Neuronal stem cell (in vitro differentiated cells): ENCODE measurements at regions not wholly inside any gene's neighbourhood (a gene's known extent, or its start where the extent isn't known, plus 50 kb on each side); places are given as distances from the start of the nearest gene placed in this dataset.

Experiments
- DNase-seq: peaks from one replicate; pipeline ENCODE4 v3.0.0-alpha.2; 2013; ENCODE audit warnings: low spot score
- H2AFZ ChIP-seq: one replicate; pipeline ENCODE4 v1.6.1; 2013; ENCODE audit warnings: mild to moderate bottlenecking, low read length, inconsistent platforms
- H2AK5ac ChIP-seq: 2 replicates; pipeline ENCODE4 v1.6.1; 2013; ENCODE audit warnings: low read depth, mild to moderate bottlenecking, inconsistent platforms, low read length, moderate library complexity, mixed read lengths
- H2BK120ac ChIP-seq: 2 replicates; pipeline ENCODE4 v1.6.1; 2013; ENCODE audit warnings: low read depth, mild to moderate bottlenecking, inconsistent platforms, low read length, moderate library complexity, mixed read lengths
- H2BK12ac ChIP-seq: one replicate; pipeline ENCODE4 v1.6.1; 2013; ENCODE audit warnings: low read length, inconsistent platforms
- H2BK15ac ChIP-seq: 2 replicates; pipeline ENCODE4 v1.6.1; 2013; ENCODE audit warnings: mild to moderate bottlenecking, low read length, inconsistent platforms, mixed read lengths
- H2BK5ac ChIP-seq: one replicate; pipeline ENCODE4 v1.6.1; 2013; ENCODE audit warnings: inconsistent platforms, mild to moderate bottlenecking, low read length, moderate library complexity
- H3K14ac ChIP-seq: one replicate; pipeline ENCODE4 v1.6.1; 2013; ENCODE audit warnings: low read length, inconsistent platforms
- H3K18ac ChIP-seq: 2 replicates; pipeline ENCODE4 v1.6.1; 2013; ENCODE audit warnings: low read length, inconsistent platforms
- H3K23ac ChIP-seq: 2 replicates; pipeline ENCODE4 v1.6.1; 2013; ENCODE audit warnings: low read depth, mild to moderate bottlenecking, mixed read lengths, low read length, inconsistent platforms; ENCODE audit not compliant: poor library complexity
- H3K27ac ChIP-seq: replicated peaks from 3 replicates; pipeline ENCODE4 v1.5.1; 2013; ENCODE audit warnings: low read length, inconsistent platforms
- H3K27me3 ChIP-seq, 3 experiments: 2 replicates each; pipeline ENCODE4 v1.6.1; 2013; ENCODE audit warnings: low read length in 3 of 3, mild to moderate bottlenecking in 2 of 3, inconsistent platforms in 1 of 3, low read depth in 1 of 3, mixed read lengths in 1 of 3, moderate library complexity in 1 of 3; ENCODE audit not compliant: control insufficient read depth in 3 of 3, insufficient read depth in 3 of 3
- H3K36me3 ChIP-seq, 2 donors: replicated peaks in 1 of 2; 2 replicates each; pipeline ENCODE4 v1.6.1; 2013; ENCODE audit warnings: low read length in 2 of 2; ENCODE audit not compliant: control insufficient read depth in 2 of 2, insufficient read depth in 2 of 2
- H3K4ac ChIP-seq: 2 replicates; pipeline ENCODE4 v1.6.1; 2013; ENCODE audit warnings: inconsistent platforms, mild to moderate bottlenecking, low read length, moderate library complexity
- H3K4me1 ChIP-seq, 2 donors: 1 replicate in 1 of 2; 2 replicates in 1 of 2; pipeline ENCODE4 v1.6.1; 2013; ENCODE audit warnings: low read length in 2 of 2, low read depth in 1 of 2; ENCODE audit not compliant: control insufficient read depth in 2 of 2, insufficient read depth in 1 of 2
- H3K4me2 ChIP-seq: one replicate; pipeline ENCODE4 v1.6.1; 2013; ENCODE audit warnings: mild to moderate bottlenecking, low read length, inconsistent platforms; ENCODE audit not compliant: insufficient read depth, poor library complexity, severe bottlenecking
- H3K4me3 ChIP-seq, 2 donors: 2 replicates each; pipeline ENCODE4 v1.5.1; 2013; ENCODE audit warnings: low read length in 2 of 2, mild to moderate bottlenecking in 2 of 2, inconsistent platforms in 1 of 2, moderate library complexity in 1 of 2
- H3K79me1 ChIP-seq: one replicate; pipeline ENCODE4 v1.6.1; 2013; ENCODE audit warnings: low read depth, mild to moderate bottlenecking, inconsistent platforms, low read length, moderate library complexity
- H3K9ac ChIP-seq: one replicate; pipeline ENCODE4 v1.6.1; 2013; ENCODE audit warnings: mild to moderate bottlenecking, low read depth, low read length, inconsistent platforms; ENCODE audit not compliant: poor library complexity
- H3K9me3 ChIP-seq, 2 donors: replicated peaks in 1 of 2; 2 replicates each; pipeline versions ENCODE3 to v1.6.1; 2013; ENCODE audit warnings: low read length in 2 of 2, mild to moderate bottlenecking in 2 of 2, inconsistent platforms in 1 of 2, low read depth in 1 of 2, mixed read lengths in 1 of 2, moderate library complexity in 1 of 2; ENCODE audit not compliant: control insufficient read depth in 2 of 2, insufficient read depth in 1 of 2
- H4K8ac ChIP-seq: one replicate; pipeline ENCODE4 v1.6.1; 2013; ENCODE audit warnings: low read depth, mild to moderate bottlenecking, inconsistent platforms, low read length, moderate library complexity
- H4K91ac ChIP-seq: one replicate; pipeline ENCODE4 v1.6.1; 2013; ENCODE audit warnings: low read length, low read depth, mild to moderate bottlenecking, inconsistent platforms; ENCODE audit not compliant: poor library complexity
- WGBS, 2 donors: extraction: QIAGEN DNeasy Blood & Tissue Kit; methylation state at CpG; one replicate each; pipeline ENCODE4 v1.1.7; 2013; ENCODE audit warnings: missing lambda C conversion rate in 2 of 2, mixed read lengths in 1 of 2; ENCODE audit not compliant: insufficient read length in 2 of 2, insufficient replicate concordance in 1 of 2; ENCODE audit errors: extremely low coverage in 2 of 2; 5-methylcytosine and 5-hydroxymethylcytosine counted together

DNA sequence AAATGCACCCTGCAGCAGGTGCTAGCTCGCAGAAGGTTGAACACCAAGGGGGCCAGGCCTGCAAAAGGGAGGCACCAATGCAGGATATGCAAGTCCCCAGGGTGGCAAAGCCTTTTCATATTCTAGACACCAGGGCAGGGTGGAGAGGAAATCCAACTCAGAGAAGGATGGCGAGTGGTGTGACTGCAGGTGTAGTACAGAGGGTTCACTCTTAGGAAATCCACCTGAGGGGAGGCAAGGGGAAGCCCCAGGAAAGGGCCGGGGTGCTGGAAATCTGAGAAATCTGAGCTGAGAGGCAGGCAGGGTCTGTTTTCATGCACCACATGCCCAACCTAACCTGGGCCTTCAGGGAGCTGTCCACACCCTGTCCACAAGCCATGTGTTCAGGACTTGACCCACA, 163.2 kb upstream of the CTTNBP2NL start:
- Histone ChIP-seq H2BK15ac (no peak overlapping the region), H3K4ac (no peak overlapping the region), H3K79me1 (no peaks in the 10 kb centered on the region), H3K9me3 (peaks cover 0 to 2% of the 10 kb centered on the region in 2 donors), H2AK5ac (peak overlapping the region; percentile 27), H2BK5ac (no peak overlapping the region), H2AFZ (no peak overlapping the region), H3K27ac (no peak overlapping the region), H3K36me3 (no peaks in the 10 kb centered on the region), H3K4me1 (no peaks in the 10 kb centered on the region), H3K4me2 (no peak overlapping the region), H2BK12ac (no peak overlapping the region), H3K9ac (no peak overlapping the region), H2BK120ac (no peak overlapping the region), H4K91ac (no peak overlapping the region), H3K23ac (no peak overlapping the region), H3K18ac (no peak overlapping the region), H3K4me3 (no peak overlapping the region), H3K27me3 (no peaks in the 10 kb centered on the region), H3K14ac (no peak overlapping the region), H4K8ac (no peak overlapping the region)
- no CpG with 5 or more reads among the region's 3 CpGs for WGBS, 2 donors
- no peak for DNase-seq

DNA sequence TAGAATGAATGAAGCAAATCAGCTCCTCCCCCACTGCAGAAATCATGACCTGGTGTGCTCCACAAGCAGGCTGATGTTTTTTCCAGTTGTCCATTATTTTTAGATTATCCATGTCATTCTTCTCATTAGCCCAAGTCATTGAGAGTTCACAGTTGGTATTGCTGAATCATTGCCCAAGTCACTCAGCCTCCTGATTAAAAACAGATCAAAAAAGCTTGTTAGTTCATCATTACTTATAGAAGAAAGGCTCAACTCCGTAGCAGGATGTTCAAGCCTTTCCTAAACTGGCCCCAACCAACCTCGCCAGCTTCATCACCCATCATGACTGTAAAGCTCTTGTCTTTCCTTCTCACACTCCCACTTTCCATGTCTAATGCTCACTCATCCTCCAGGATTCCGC, 161.3 kb upstream of the CTTNBP2NL start:
- no peak overlapping the region for H3K27ac ChIP-seq
- no peak overlapping the region for H2AFZ ChIP-seq
- no peaks in the 10 kb centered on the region for H3K4me1 ChIP-seq
- no peak overlapping the region for H3K9ac ChIP-seq
- H3K18ac ChIP-seq = no peak overlapping the region
- H2BK120ac ChIP-seq = no peak overlapping the region
- no peak overlapping the region for H2BK5ac ChIP-seq
- peaks cover 0 to 2% of the 10 kb centered on the region in 2 donors for H3K9me3 ChIP-seq
- H3K4me3 ChIP-seq = no peak overlapping the region
- no peaks in the 10 kb centered on the region for H3K27me3 ChIP-seq
- no peak overlapping the region for H3K14ac ChIP-seq
- H4K91ac ChIP-seq = no peak overlapping the region
- WGBS, 2 donors = no CpG with 5 or more reads among the region's 3 CpGs
- no peak overlapping the region for H2BK15ac ChIP-seq
- H4K8ac ChIP-seq = no peak overlapping the region
- no peak overlapping the region for H3K4me2 ChIP-seq
- no peak overlapping the region for H3K4ac ChIP-seq
- H3K23ac ChIP-seq = no peak overlapping the region
- H3K36me3 ChIP-seq = no peaks in the 10 kb centered on the region
- H2BK12ac ChIP-seq = no peak overlapping the region
- no peak for DNase-seq
- no peaks in the 10 kb centered on the region for H3K79me1 ChIP-seq
- no peak overlapping the region for H2AK5ac ChIP-seq

DNA sequence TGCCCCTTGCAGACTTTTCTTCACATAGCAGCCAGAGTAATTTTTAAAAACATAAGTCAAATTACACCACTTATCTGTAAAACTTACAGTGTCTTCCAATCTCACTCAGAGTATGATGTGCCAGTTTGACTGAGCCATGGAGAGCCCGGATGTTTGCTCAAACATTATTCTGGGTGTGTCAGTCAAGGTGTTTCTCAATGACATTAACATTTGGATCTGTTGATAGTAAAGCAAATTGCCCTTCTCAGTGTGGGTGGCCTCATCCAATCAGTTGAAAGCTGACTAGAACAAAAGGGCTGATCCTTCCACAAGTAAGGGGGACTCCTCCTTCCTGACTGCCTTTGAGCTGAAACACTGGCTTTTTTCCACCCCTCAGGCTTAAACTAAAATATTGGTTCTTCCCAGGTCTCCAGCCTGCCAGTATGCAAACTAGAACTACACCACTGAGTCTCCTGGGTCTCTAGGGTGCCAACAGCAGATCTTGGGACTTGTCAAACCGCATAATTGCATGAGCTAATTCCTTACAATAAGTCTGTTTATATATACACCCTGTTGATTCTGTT, 157.9 kb upstream of the CTTNBP2NL start:
- no peak for DNase-seq
- no peak overlapping the region for H2AK5ac ChIP-seq
- H3K27me3 ChIP-seq = no peaks in the 10 kb centered on the region
- H4K8ac ChIP-seq = no peak overlapping the region
- H3K18ac ChIP-seq = no peak overlapping the region
- no peak overlapping the region for H3K4me2 ChIP-seq
- H2BK5ac ChIP-seq = no peak overlapping the region
- no peaks in the 10 kb centered on the region for H3K4me1 ChIP-seq
- no peaks in the 10 kb centered on the region for H3K36me3 ChIP-seq
- no peak overlapping the region for H2AFZ ChIP-seq
- H3K9me3 ChIP-seq = no peaks in the 10 kb centered on the region
- no peak overlapping the region for H3K23ac ChIP-seq
- H2BK120ac ChIP-seq = no peak overlapping the region
- no CpG with 5 or more reads among the region's 2 CpGs for WGBS, 2 donors
- no peaks in the 10 kb centered on the region for H3K79me1 ChIP-seq
- no peak overlapping the region for H3K14ac ChIP-seq
- no peak overlapping the region for H3K4me3 ChIP-seq
- H4K91ac ChIP-seq = no peak overlapping the region
- no peak overlapping the region for H3K9ac ChIP-seq
- H3K27ac ChIP-seq = no peak overlapping the region
- H2BK12ac ChIP-seq = no peak overlapping the region
- H2BK15ac ChIP-seq = no peak overlapping the region
- no peak overlapping the region for H3K4ac ChIP-seq

DNA sequence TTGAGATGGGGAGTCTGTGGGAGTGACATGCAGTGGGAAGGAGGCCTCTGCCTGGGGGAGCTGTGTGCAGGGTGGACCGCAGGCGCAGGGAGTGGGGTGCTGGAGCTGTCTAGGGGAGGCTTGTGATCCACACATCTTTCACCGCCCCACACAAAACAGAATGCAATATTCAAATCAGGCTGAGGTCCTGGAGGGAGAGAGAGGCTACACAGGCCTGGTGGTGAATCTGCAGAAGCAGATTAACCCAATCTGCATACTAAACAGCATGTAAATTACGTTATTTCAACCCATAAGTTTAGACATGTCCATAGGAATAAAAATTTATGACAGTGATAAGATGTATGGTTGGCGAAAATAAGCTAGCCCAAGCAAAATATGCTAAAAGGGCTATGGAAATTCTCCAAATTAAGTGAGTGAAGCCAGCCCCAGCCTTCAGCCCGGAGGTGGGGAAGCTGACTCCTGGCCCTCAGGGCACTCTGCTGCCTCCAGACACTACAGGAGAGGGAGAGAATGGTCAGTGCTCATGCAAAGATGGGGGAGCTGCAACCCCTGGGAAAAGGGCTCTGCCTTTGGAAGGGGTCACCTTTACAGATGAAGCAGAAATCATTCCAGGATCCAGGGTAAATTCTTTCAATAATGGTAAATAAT, 156.2 kb upstream of the CTTNBP2NL start:
- H3K4ac ChIP-seq = no peak overlapping the region
- H3K14ac ChIP-seq = no peak overlapping the region
- H3K4me3 ChIP-seq = no peak overlapping the region
- no peak overlapping the region for H2BK120ac ChIP-seq
- no peak overlapping the region for H3K9ac ChIP-seq
- H2BK5ac ChIP-seq = no peak overlapping the region
- H2AK5ac ChIP-seq = no peak overlapping the region
- H4K91ac ChIP-seq = no peak overlapping the region
- no peak overlapping the region for H2AFZ ChIP-seq
- no CpG with 5 or more reads among the region's 6 CpGs for WGBS, 2 donors
- H4K8ac ChIP-seq = no peak overlapping the region
- H3K23ac ChIP-seq = no peak overlapping the region
- H3K4me1 ChIP-seq = no peaks in the 10 kb centered on the region
- no peak overlapping the region for H3K18ac ChIP-seq
- no peak overlapping the region for H3K4me2 ChIP-seq
- H3K27me3 ChIP-seq = no peaks in the 10 kb centered on the region
- no peaks in the 10 kb centered on the region for H3K79me1 ChIP-seq
- H3K36me3 ChIP-seq = no peaks in the 10 kb centered on the region
- H2BK15ac ChIP-seq = no peak overlapping the region
- H2BK12ac ChIP-seq = no peak overlapping the region
- H3K27ac ChIP-seq = no peak overlapping the region
- no peak for DNase-seq
- H3K9me3 ChIP-seq = no peaks in the 10 kb centered on the region
